ENCODE measurements at regions not wholly inside any gene's neighbourhood (a gene's known extent, or its start where the extent isn't known, plus 50 kb on each side); places are given as distances from the start of the nearest gene placed in this dataset.

DNA sequence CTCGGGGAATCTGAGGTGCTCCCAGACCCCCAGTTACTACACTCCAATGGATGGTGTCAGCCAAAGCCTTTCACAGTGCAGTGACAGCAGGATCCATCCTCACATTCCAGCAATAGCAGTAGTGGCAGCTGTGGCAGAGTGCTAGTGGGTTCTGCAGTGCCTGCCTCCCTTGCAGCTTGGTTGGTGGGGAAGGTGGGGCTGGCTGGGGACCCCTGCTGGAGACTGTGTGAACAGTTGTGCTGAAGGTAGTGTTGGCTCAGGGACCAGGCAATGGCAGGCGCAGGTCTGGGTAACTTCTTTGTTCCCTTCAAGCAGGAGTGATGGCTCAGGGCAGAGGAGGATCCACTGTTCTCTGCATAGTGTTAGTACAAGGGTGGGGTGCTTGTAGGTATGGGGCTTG, 343.7 kb upstream of the TRAM1L1 start:
- TF ChIP-seq RAD21 (conservative IDR thresholded peaks at IDR 0.05 in 1 of 2, IDR thresholded peaks at IDR 0.05 in 1 of 2) (no peak), TP53 (CRISPR knock-in tag; IDR thresholded peaks at IDR 0.05) (no peak), CTCF (IDR thresholded peaks at IDR 0.05) (no peak), HEYL (CRISPR knock-in tag; IDR thresholded peaks at IDR 0.05) (no peak), EP300 (IDR thresholded peaks at IDR 0.05) (no peak), CHD4 (IDR thresholded peaks at IDR 0.05; ENCODE audit: borderline replicate concordance) (no peak), POLR2A (IDR thresholded peaks at IDR 0.05; ENCODE audit: low read length) (no peak), FOXS1 (CRISPR knock-in tag; IDR thresholded peaks at IDR 0.05) (no peak), SMC3 (IDR thresholded peaks at IDR 0.05) (no peak), MAZ (IDR thresholded peaks at IDR 0.05; ENCODE audit: borderline replicate concordance, low read depth, low read length) (no peak), RFX5 (IDR thresholded peaks at IDR 0.05) (no peak)
- TF ChIP-seq, protein P1, sequence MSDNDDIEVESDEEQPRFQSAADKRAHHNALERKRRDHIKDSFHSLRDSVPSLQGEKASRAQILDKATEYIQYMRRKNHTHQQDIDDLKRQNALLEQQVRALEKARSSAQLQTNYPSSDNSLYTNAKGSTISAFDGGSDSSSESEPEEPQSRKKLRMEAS (IDR thresholded peaks at IDR 0.05) = no peak
- TF ChIP-seq, protein P2, sequence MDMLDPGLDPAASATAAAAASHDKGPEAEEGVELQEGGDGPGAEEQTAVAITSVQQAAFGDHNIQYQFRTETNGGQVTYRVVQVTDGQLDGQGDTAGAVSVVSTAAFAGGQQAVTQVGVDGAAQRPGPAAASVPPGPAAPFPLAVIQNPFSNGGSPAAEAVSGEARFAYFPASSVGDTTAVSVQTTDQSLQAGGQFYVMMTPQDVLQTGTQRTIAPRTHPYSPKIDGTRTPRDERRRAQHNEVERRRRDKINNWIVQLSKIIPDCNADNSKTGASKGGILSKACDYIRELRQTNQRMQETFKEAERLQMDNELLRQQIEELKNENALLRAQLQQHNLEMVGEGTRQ (IDR thresholded peaks at IDR 0.05) = no peak
- TF ChIP-seq, protein P3, sequence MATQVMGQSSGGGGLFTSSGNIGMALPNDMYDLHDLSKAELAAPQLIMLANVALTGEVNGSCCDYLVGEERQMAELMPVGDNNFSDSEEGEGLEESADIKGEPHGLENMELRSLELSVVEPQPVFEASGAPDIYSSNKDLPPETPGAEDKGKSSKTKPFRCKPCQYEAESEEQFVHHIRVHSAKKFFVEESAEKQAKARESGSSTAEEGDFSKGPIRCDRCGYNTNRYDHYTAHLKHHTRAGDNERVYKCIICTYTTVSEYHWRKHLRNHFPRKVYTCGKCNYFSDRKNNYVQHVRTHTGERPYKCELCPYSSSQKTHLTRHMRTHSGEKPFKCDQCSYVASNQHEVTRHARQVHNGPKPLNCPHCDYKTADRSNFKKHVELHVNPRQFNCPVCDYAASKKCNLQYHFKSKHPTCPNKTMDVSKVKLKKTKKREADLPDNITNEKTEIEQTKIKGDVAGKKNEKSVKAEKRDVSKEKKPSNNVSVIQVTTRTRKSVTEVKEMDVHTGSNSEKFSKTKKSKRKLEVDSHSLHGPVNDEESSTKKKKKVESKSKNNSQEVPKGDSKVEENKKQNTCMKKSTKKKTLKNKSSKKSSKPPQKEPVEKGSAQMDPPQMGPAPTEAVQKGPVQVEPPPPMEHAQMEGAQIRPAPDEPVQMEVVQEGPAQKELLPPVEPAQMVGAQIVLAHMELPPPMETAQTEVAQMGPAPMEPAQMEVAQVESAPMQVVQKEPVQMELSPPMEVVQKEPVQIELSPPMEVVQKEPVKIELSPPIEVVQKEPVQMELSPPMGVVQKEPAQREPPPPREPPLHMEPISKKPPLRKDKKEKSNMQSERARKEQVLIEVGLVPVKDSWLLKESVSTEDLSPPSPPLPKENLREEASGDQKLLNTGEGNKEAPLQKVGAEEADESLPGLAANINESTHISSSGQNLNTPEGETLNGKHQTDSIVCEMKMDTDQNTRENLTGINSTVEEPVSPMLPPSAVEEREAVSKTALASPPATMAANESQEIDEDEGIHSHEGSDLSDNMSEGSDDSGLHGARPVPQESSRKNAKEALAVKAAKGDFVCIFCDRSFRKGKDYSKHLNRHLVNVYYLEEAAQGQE (IDR thresholded peaks at IDR 0.05) = no peak

Measured in A549 (cell line).